CD14-positive monocyte (primary cell): ENCODE measurements at regions not wholly inside any gene's neighbourhood (a gene's known extent, or its start where the extent isn't known, plus 50 kb on each side); places are given as distances from the start of the nearest gene placed in this dataset.

Experiments
- DNase-seq, 3 donors: peaks; one replicate each; pipeline ENCODE4 v3.0.0-alpha.2; 2011 to 2022
- H2AFZ ChIP-seq: 2 replicates; pipeline ENCODE4 v1.6.0; 2012; ENCODE audit warnings: mild to moderate bottlenecking, low read depth, low read length, inconsistent platforms; ENCODE audit not compliant: insufficient read depth, poor library complexity, severe bottlenecking
- H3K27ac ChIP-seq, 2 donors: 1 replicate in 1 of 2; 2 replicates in 1 of 2; pipeline ENCODE4 v1.5.1; 2012 to 2013; ENCODE audit warnings: low read length in 2 of 2, control low read depth in 1 of 2, inconsistent platforms in 1 of 2, low read depth in 1 of 2, mild to moderate bottlenecking in 1 of 2
- H3K27me3 ChIP-seq, 2 donors: one replicate each; pipeline versions ENCODE4 v1.6.0 to v1.6.1; 2011 to 2013; ENCODE audit warnings: low read length in 2 of 2; ENCODE audit not compliant: control insufficient read depth in 2 of 2, insufficient read depth in 2 of 2
- H3K36me3 ChIP-seq, 2 donors: replicated peaks in 1 of 2; 1 replicate in 1 of 2; 2 replicates in 1 of 2; pipeline versions ENCODE4 v1.5.1 to v1.6.1; 2012 to 2013; ENCODE audit warnings: low read length in 2 of 2, control low read depth in 1 of 2, inconsistent platforms in 1 of 2, mild to moderate bottlenecking in 1 of 2; ENCODE audit not compliant: insufficient read depth in 2 of 2, control insufficient read depth in 1 of 2
- H3K4me1 ChIP-seq, 2 donors: 1 replicate in 1 of 2; 2 replicates in 1 of 2; pipeline versions ENCODE4 v1.5.1 to v1.6.1; 2012 to 2013; ENCODE audit warnings: low read length in 2 of 2, control low read depth in 1 of 2, inconsistent platforms in 1 of 2, mild to moderate bottlenecking in 1 of 2, moderate library complexity in 1 of 2; ENCODE audit not compliant: insufficient read depth in 2 of 2, control insufficient read depth in 1 of 2
- H3K4me2 ChIP-seq: replicated peaks from 2 replicates; pipeline ENCODE3; 2012; ENCODE audit warnings: low read length, moderate library complexity, mild to moderate bottlenecking; ENCODE audit not compliant: poor library complexity, severe bottlenecking; ENCODE audit errors: extremely low read depth
- H3K4me3 ChIP-seq, 3 experiments: fragments of 200-600 bp in 1 of 3; sonication (generic) in 1 of 3; replicated peaks in 1 of 3; 1 replicate in 2 of 3; 2 replicates in 1 of 3; pipeline ENCODE4 v1.5.1; 2011 to 2013; ENCODE audit warnings: low read length in 3 of 3, mild to moderate bottlenecking in 3 of 3, control low read depth in 2 of 3, low read depth in 2 of 3, inconsistent platforms in 1 of 3, moderate library complexity in 1 of 3
- H3K79me2 ChIP-seq: 2 replicates; pipeline ENCODE4 v1.6.0; 2012; ENCODE audit warnings: mild to moderate bottlenecking, control low read depth, inconsistent platforms, low read length, moderate library complexity; ENCODE audit not compliant: insufficient read depth
- H3K9ac ChIP-seq: 2 replicates; pipeline ENCODE4 v1.6.0; 2017; ENCODE audit warnings: low read length, mild to moderate bottlenecking; ENCODE audit not compliant: insufficient read depth, poor library complexity, severe bottlenecking
- H3K9me3 ChIP-seq, 2 donors: replicated peaks in 1 of 2; 1 replicate in 1 of 2; 2 replicates in 1 of 2; pipeline versions ENCODE4 v1.5.1 to v1.6.1; 2012 to 2013; ENCODE audit warnings: low read length in 2 of 2, control low read depth in 1 of 2; ENCODE audit not compliant: control insufficient read depth in 1 of 2, insufficient read depth in 1 of 2
- H4K20me1 ChIP-seq: 2 replicates; pipeline ENCODE4 v1.6.0; 2012; ENCODE audit warnings: mild to moderate bottlenecking, low read length, control low read depth, moderate library complexity; ENCODE audit not compliant: insufficient read depth
- H3K27ac Mint-ChIP-seq, 7 donors: one replicate each; pipeline ENCODE4 v1.8.0; 2020; ENCODE audit warnings: mild to moderate bottlenecking in 7 of 7, mixed read lengths in 7 of 7, moderate library complexity in 6 of 7, inconsistent platforms in 2 of 7
- H3K27me3 Mint-ChIP-seq, 3 donors: one replicate each; pipeline ENCODE4 v1.8.0; 2021 to 2022; ENCODE audit warnings: low read depth in 3 of 3, mild to moderate bottlenecking in 3 of 3, mixed read lengths in 3 of 3, moderate library complexity in 3 of 3, inconsistent platforms in 1 of 3
- H3K36me3 Mint-ChIP-seq, 2 donors: one replicate each; pipeline ENCODE4 v1.8.0; 2020; ENCODE audit warnings: mixed read lengths in 2 of 2, inconsistent platforms in 1 of 2, mild to moderate bottlenecking in 1 of 2
- H3K4me1 Mint-ChIP-seq: one replicate; pipeline ENCODE4 v1.8.0; 2020; ENCODE audit warnings: mild to moderate bottlenecking, mixed read lengths
- H3K4me3 Mint-ChIP-seq, 2 donors: one replicate each; pipeline ENCODE4 v1.8.0; 2020; ENCODE audit warnings: mild to moderate bottlenecking in 2 of 2, mixed read lengths in 2 of 2, moderate library complexity in 1 of 2
- H3K9me3 Mint-ChIP-seq, 7 donors: one replicate each; pipeline ENCODE4 v1.8.0; 2020 to 2022; ENCODE audit warnings: mixed read lengths in 7 of 7, mild to moderate bottlenecking in 6 of 7, moderate library complexity in 6 of 7, inconsistent platforms in 2 of 7
- CTCF ChIP-seq: fragments of 200-600 bp; IDR thresholded peaks from one replicate; pipeline ENCODE4 v1.8.0; 2022; ENCODE audit warnings: antibody characterized with exemption, mild to moderate bottlenecking
- WGBS: methylation state at CpG from one replicate; pipeline ENCODE4 v1.1.5; 2013; ENCODE audit warnings: missing lambda C conversion rate; ENCODE audit not compliant: insufficient coverage; 5-methylcytosine and 5-hydroxymethylcytosine counted together
- intact Hi-C, 2 donors: fragments of 100-400 bp; cut with micrococcal nuclease; formaldehyde crosslinking; loops; one replicate each; pipeline versions ENCODE4 v1.15.0 to v1.15.1; 2023

- Mint-ChIP-seq H3K4me3 (no peak overlapping the region), H3K9me3 (peaks cover 3 to 9% (median 6%) of the 10 kb centered on the region in 7 donors), H3K27ac (no peak overlapping the region), H3K27me3 (peaks cover 0 to 2% (median 0%) of the 10 kb centered on the region in 3 donors), H3K36me3 (no peaks in the 10 kb centered on the region), H3K4me1 (no peaks in the 10 kb centered on the region)
- Histone ChIP-seq H3K4me1 (no peaks in the 10 kb centered on the region), H3K36me3 (no peaks in the 10 kb centered on the region), H3K4me2 (no peak overlapping the region), H3K27ac (no peak overlapping the region), H4K20me1 (no peaks in the 10 kb centered on the region), H3K9me3 (peaks cover 0 to 4% of the 10 kb centered on the region in 2 donors), H3K4me3 (no peak overlapping the region), H2AFZ (no peak overlapping the region), H3K9ac (no peak overlapping the region), H3K79me2 (no peaks in the 10 kb centered on the region), H3K27me3 (no peaks in the 10 kb centered on the region)
- DNase-seq: no peak
- intact Hi-C loops: no loop called here
- TF ChIP-seq CTCF: no peak
- no CpG with 5 or more reads among the region's 2 CpGs for WGBS
Observed at GRCh38 chr6:127053032-127053874, 65.2 kb upstream of the RSPO3 start.

GRCh38 chr6:127053875-127054235 is 64.6 kb upstream of the RSPO3 start:
- H3K4me1 ChIP-seq: no peaks in the 10 kb centered on the region
- H3K36me3 ChIP-seq: no peaks in the 10 kb centered on the region
- TF ChIP-seq CTCF: no peak
- Mint-ChIP-seq H3K4me1 (no peaks in the 10 kb centered on the region), H3K27ac (no peak overlapping the region), H3K36me3 (no peaks in the 10 kb centered on the region), H3K27me3 (no peaks in the 10 kb centered on the region), H3K9me3 (peaks cover 2 to 9% (median 5%) of the 10 kb centered on the region in 7 donors), H3K4me3 (no peak overlapping the region)
- no peaks in the 10 kb centered on the region for H4K20me1 ChIP-seq
- no peak overlapping the region for H3K27ac ChIP-seq
- no peaks in the 10 kb centered on the region for H3K79me2 ChIP-seq
- H3K4me2 ChIP-seq: no peak overlapping the region
- H3K27me3 ChIP-seq: no peaks in the 10 kb centered on the region
- H3K9me3 ChIP-seq: peaks cover 0 to 4% of the 10 kb centered on the region in 2 donors
- H3K4me3 ChIP-seq: no peak overlapping the region
- DNase-seq: no peak
- no peak overlapping the region for H2AFZ ChIP-seq
- intact Hi-C loops: no loop called here
- no CpG with 5 or more reads among the region's 1 CpG for WGBS
- no peak overlapping the region for H3K9ac ChIP-seq
